Natural killer cell (primary cell): ENCODE measurements at regions not wholly inside any gene's neighbourhood (a gene's known extent, or its start where the extent isn't known, plus 50 kb on each side); places are given as distances from the start of the nearest gene placed in this dataset.

ENCODE experiments used
- ATAC-seq, 3 donors: fragments of 150-1000 bp in 2 of 3; fragments of 200-7000 bp in 1 of 3; cut with Tn5 transposase; 1 replicate in 1 of 3; 2 replicates in 2 of 3; pipeline ENCODE4 v1.10.0; 2021; ENCODE audit warnings: mild to moderate bottlenecking in 2 of 3, moderate library complexity in 2 of 3
- DNase-seq, 2 donors: peaks; one replicate each; pipeline versions ENCODE4 v3.0.0 to v3.0.0-alpha.2; 2013 to 2021; ENCODE audit warnings: mixed read lengths in 1 of 2
- H3K27ac ChIP-seq: one replicate; pipeline ENCODE4 v1.5.1; 2013; ENCODE audit warnings: mild to moderate bottlenecking, low read length
- H3K27me3 ChIP-seq: one replicate; pipeline ENCODE4 v1.6.1; 2013; ENCODE audit warnings: low read length; ENCODE audit not compliant: control insufficient read depth, insufficient read depth
- H3K36me3 ChIP-seq: one replicate; pipeline ENCODE4 v1.6.1; 2013; ENCODE audit warnings: low read length; ENCODE audit not compliant: control insufficient read depth, insufficient read depth
- H3K4me1 ChIP-seq: one replicate; pipeline ENCODE4 v1.6.1; 2013; ENCODE audit warnings: low read length; ENCODE audit not compliant: control insufficient read depth, insufficient read depth
- H3K4me3 ChIP-seq: one replicate; pipeline ENCODE4 v1.5.1; 2013; ENCODE audit warnings: low read length
- H3K9me3 ChIP-seq: one replicate; pipeline ENCODE4 v1.6.1; 2013; ENCODE audit warnings: low read length; ENCODE audit not compliant: control insufficient read depth, insufficient read depth
- H3K27ac Mint-ChIP-seq, 2 donors: one replicate each; pipeline ENCODE4 v1.8.0; 2022; ENCODE audit warnings: mild to moderate bottlenecking in 2 of 2, mixed read lengths in 2 of 2, moderate library complexity in 1 of 2
- H3K27me3 Mint-ChIP-seq, 2 donors: one replicate each; pipeline ENCODE4 v1.8.0; 2022; ENCODE audit warnings: low read depth in 2 of 2, mixed read lengths in 2 of 2
- H3K36me3 Mint-ChIP-seq: one replicate; pipeline ENCODE4 v1.8.0; 2022; ENCODE audit warnings: mixed read lengths
- H3K4me1 Mint-ChIP-seq, 2 donors: one replicate each; pipeline ENCODE4 v1.8.0; 2022; ENCODE audit warnings: mixed read lengths in 2 of 2
- H3K4me3 Mint-ChIP-seq: one replicate; pipeline ENCODE4 v1.8.0; 2022; ENCODE audit warnings: mild to moderate bottlenecking, moderate library complexity, mixed read lengths
- H3K9me3 Mint-ChIP-seq, 2 donors: one replicate each; pipeline ENCODE4 v1.8.0; 2022; ENCODE audit warnings: mixed read lengths in 2 of 2
- CTCF ChIP-seq: fragments of 200-600 bp; IDR thresholded peaks from one replicate; pipeline ENCODE4 v1.8.0; 2022; ENCODE audit warnings: antibody characterized with exemption
- WGBS: methylation state at CpG from one replicate; pipeline ENCODE4 v1.1.7; 2013; ENCODE audit warnings: missing lambda C conversion rate; ENCODE audit not compliant: insufficient coverage; 5-methylcytosine and 5-hydroxymethylcytosine counted together
- intact Hi-C: fragments of 100-400 bp; cut with micrococcal nuclease; formaldehyde crosslinking; loops from one replicate; pipeline ENCODE4 v1.14.2; 2022

GRCh38 chr10:118853916-118854315 is 99.1 kb upstream of the CACUL1 start:
- ATAC-seq (no peak), DNase-seq (no peak)
- Mint-ChIP-seq H3K27ac (no peak overlapping the region), H3K9me3 (no peaks in the 10 kb centered on the region), H3K4me3 (no peak overlapping the region), H3K4me1 (no peaks in the 10 kb centered on the region), H3K27me3 (peaks cover 10 to 12% of the 10 kb centered on the region in 2 donors), H3K36me3 (no peaks in the 10 kb centered on the region)
- Histone ChIP-seq H3K36me3 (no peaks in the 10 kb centered on the region), H3K4me1 (no peaks in the 10 kb centered on the region), H3K27ac (no peak overlapping the region), H3K9me3 (no peaks in the 10 kb centered on the region), H3K4me3 (no peak overlapping the region), H3K27me3 (no peaks in the 10 kb centered on the region)
- WGBS, result 89% methylated on average over 6 of the region's 6 CpGs
- intact Hi-C loops, result no loop called here
- TF ChIP-seq CTCF, result no peak

- no peaks in the 10 kb centered on the region for H3K36me3 Mint-ChIP-seq
- H3K4me3 Mint-ChIP-seq, result no peak overlapping the region
- H3K9me3 Mint-ChIP-seq, result no peaks in the 10 kb centered on the region
- Histone ChIP-seq H3K27ac (no peak overlapping the region), H3K27me3 (no peaks in the 10 kb centered on the region), H3K9me3 (no peaks in the 10 kb centered on the region), H3K4me1 (no peaks in the 10 kb centered on the region), H3K36me3 (no peaks in the 10 kb centered on the region), H3K4me3 (no peak overlapping the region)
- H3K4me1 Mint-ChIP-seq, result no peaks in the 10 kb centered on the region
- WGBS, result 84% methylated on average over 3 of the region's 3 CpGs
- intact Hi-C loops, result no loop called here
- peaks cover 10 to 12% of the 10 kb centered on the region in 2 donors for H3K27me3 Mint-ChIP-seq
- DNase-seq (no peak), ATAC-seq (no peak)
- no peak overlapping the region for H3K27ac Mint-ChIP-seq
- no peak for TF ChIP-seq CTCF
Observed at GRCh38 chr10:118856106-118856505, 101.3 kb upstream of the CACUL1 start.

GRCh38 chr10:118865998-118866693 is 111.4 kb upstream of the CACUL1 start:
- 81% methylated on average over 6 of the region's 6 CpGs for WGBS
- Mint-ChIP-seq H3K4me1 (no peaks in the 10 kb centered on the region), H3K27ac (no peak overlapping the region), H3K9me3 (no peaks in the 10 kb centered on the region), H3K27me3 (peaks cover 12 to 27% of the 10 kb centered on the region in 2 donors), H3K36me3 (no peaks in the 10 kb centered on the region), H3K4me3 (no peak overlapping the region)
- H3K36me3 ChIP-seq, result no peaks in the 10 kb centered on the region
- H3K4me1 ChIP-seq, result no peaks in the 10 kb centered on the region
- H3K4me3 ChIP-seq, result no peak overlapping the region
- no peaks in the 10 kb centered on the region for H3K27me3 ChIP-seq
- no peaks in the 10 kb centered on the region for H3K9me3 ChIP-seq
- ATAC-seq, result no peak
- intact Hi-C loops, result no loop called here
- no peak for TF ChIP-seq CTCF
- no peak for DNase-seq
- H3K27ac ChIP-seq, result no peak overlapping the region

- ATAC-seq, result no peak
- Histone ChIP-seq H3K9me3 (no peaks in the 10 kb centered on the region), H3K36me3 (no peaks in the 10 kb centered on the region), H3K27ac (no peak overlapping the region), H3K4me1 (no peaks in the 10 kb centered on the region), H3K4me3 (no peak overlapping the region), H3K27me3 (no peaks in the 10 kb centered on the region)
- WGBS, result 83% methylated on average over 2 of the region's 3 CpGs
- H3K4me1 Mint-ChIP-seq, result no peaks in the 10 kb centered on the region
- H3K9me3 Mint-ChIP-seq, result no peaks in the 10 kb centered on the region
- intact Hi-C loops, result no loop called here
- DNase-seq, result no peak
- TF ChIP-seq CTCF, result no peak
- H3K36me3 Mint-ChIP-seq, result no peaks in the 10 kb centered on the region
- H3K4me3 Mint-ChIP-seq, result no peak overlapping the region
- peaks cover 12 to 27% of the 10 kb centered on the region in 2 donors for H3K27me3 Mint-ChIP-seq
- no peak overlapping the region for H3K27ac Mint-ChIP-seq
Observed at GRCh38 chr10:118867768-118868167, 113.0 kb upstream of the CACUL1 start.
